Glutamatergic neuron (in vitro differentiated cells): ENCODE measurements at regions not wholly inside any gene's neighbourhood (a gene's known extent, or its start where the extent isn't known, plus 50 kb on each side); places are given as distances from the start of the nearest gene placed in this dataset.
"Not testable (repeated sequence)": the region's sequence is repeated elsewhere in the genome, so short reads cannot be mapped to it uniquely, and the experiment has no call there.

Source experiments
- DNase-seq: peaks from one replicate; pipeline ENCODE4 v3.0.0; 2022
- H3K27ac Mint-ChIP-seq: one replicate; pipeline ENCODE4 v1.8.0; 2020; ENCODE audit warnings: mild to moderate bottlenecking, mixed read lengths, inconsistent platforms; ENCODE audit not compliant: unreplicated experiment
- H3K27me3 Mint-ChIP-seq: one replicate; pipeline ENCODE4 v1.8.0; 2020; ENCODE audit warnings: mild to moderate bottlenecking, moderate library complexity, mixed read lengths, inconsistent platforms; ENCODE audit not compliant: unreplicated experiment
- H3K36me3 Mint-ChIP-seq: one replicate; pipeline ENCODE4 v1.8.0; 2020; ENCODE audit warnings: mild to moderate bottlenecking, mixed read lengths, inconsistent platforms; ENCODE audit not compliant: unreplicated experiment
- H3K4me1 Mint-ChIP-seq: one replicate; pipeline ENCODE4 v1.8.0; 2020; ENCODE audit warnings: mild to moderate bottlenecking, low read depth, mixed read lengths, inconsistent platforms; ENCODE audit not compliant: unreplicated experiment
- H3K4me3 Mint-ChIP-seq: one replicate; pipeline ENCODE4 v1.8.0; 2020; ENCODE audit warnings: mild to moderate bottlenecking, mixed read lengths, inconsistent platforms; ENCODE audit not compliant: unreplicated experiment
- H3K9me3 Mint-ChIP-seq: one replicate; pipeline ENCODE4 v1.8.0; 2020; ENCODE audit warnings: mild to moderate bottlenecking, moderate library complexity, mixed read lengths, inconsistent platforms; ENCODE audit not compliant: unreplicated experiment

DNA sequence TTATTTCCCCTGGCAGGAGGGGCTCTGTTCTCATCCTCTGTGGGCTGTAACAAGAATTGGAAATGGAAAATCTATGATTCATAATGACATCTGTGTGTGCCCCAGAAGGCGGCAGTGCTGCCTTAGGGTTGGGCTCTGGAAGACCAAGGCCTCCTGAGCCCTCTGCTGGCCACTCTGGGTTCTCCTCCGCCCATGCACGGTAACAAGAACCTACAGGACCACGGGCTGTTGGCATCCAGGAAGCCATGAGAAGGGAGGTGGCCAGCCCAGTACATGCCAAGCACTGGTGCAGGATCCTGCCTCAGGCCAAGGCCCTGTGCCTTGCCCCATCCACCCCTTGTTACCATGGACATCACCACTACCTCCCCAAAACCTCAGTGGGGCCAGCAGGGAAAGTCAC lies 454.2 kb downstream of the TP53TG3F start:
- not testable (repeated sequence) for H3K27ac Mint-ChIP-seq, H3K36me3 Mint-ChIP-seq, H3K4me1 Mint-ChIP-seq, H3K4me3 Mint-ChIP-seq, H3K27me3 Mint-ChIP-seq, DNase-seq, H3K9me3 Mint-ChIP-seq

GRCh38 chr16:33920761-33921545 lies 461.5 kb downstream of the TP53TG3F start:
- not testable (repeated sequence) for H3K9me3 Mint-ChIP-seq, DNase-seq, H3K27me3 Mint-ChIP-seq, H3K36me3 Mint-ChIP-seq, H3K4me3 Mint-ChIP-seq, H3K4me1 Mint-ChIP-seq, H3K27ac Mint-ChIP-seq

- H3K36me3 Mint-ChIP-seq, H3K4me1 Mint-ChIP-seq, H3K4me3 Mint-ChIP-seq, DNase-seq, H3K9me3 Mint-ChIP-seq, H3K27me3 Mint-ChIP-seq, H3K27ac Mint-ChIP-seq: not testable (repeated sequence)
These were observed 463.5 kb downstream of the TP53TG3F start for GRCh38 chr16:33922914-33923313.

GRCh38 chr16:33928026-33928425 lies 468.6 kb downstream of the TP53TG3F start:
- H3K4me3 Mint-ChIP-seq, H3K36me3 Mint-ChIP-seq, H3K9me3 Mint-ChIP-seq, H3K27ac Mint-ChIP-seq, H3K4me1 Mint-ChIP-seq, DNase-seq, H3K27me3 Mint-ChIP-seq: not testable (repeated sequence)

DNA sequence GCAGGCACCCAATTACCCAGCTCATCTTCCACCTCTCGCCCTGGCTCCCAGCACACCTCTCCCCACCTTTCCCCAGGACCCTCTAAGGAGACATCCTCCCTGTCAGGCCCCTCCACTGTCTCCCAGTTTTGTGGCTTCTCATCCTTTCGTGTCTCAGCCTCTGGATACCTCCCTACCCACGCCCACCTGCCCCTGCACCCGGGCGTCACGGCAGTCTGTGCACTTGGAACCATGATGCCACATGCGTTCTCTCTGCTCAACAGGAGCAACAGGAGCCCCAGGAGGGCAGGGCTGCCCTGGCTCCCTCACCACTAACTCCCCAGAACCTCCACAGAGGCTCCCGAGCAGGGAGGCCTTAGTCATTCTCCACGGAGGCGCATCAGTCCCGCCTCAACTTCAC lies 472.8 kb downstream of the TP53TG3F start:
- H3K4me1 Mint-ChIP-seq, H3K9me3 Mint-ChIP-seq, H3K4me3 Mint-ChIP-seq, H3K36me3 Mint-ChIP-seq, H3K27me3 Mint-ChIP-seq, H3K27ac Mint-ChIP-seq, DNase-seq: not testable (repeated sequence)

- not testable (repeated sequence) for H3K36me3 Mint-ChIP-seq, H3K27ac Mint-ChIP-seq, H3K4me3 Mint-ChIP-seq, H3K9me3 Mint-ChIP-seq, DNase-seq, H3K4me1 Mint-ChIP-seq, H3K27me3 Mint-ChIP-seq
These were observed 473.6 kb downstream of the TP53TG3F start for GRCh38 chr16:33933039-33933438.

- H3K36me3 Mint-ChIP-seq, H3K4me1 Mint-ChIP-seq, H3K27me3 Mint-ChIP-seq, H3K4me3 Mint-ChIP-seq, DNase-seq, H3K27ac Mint-ChIP-seq, H3K9me3 Mint-ChIP-seq: not testable (repeated sequence)
These were observed 476.4 kb downstream of the TP53TG3F start for GRCh38 chr16:33935766-33936165.

GRCh38 chr16:33938097-33938496 lies 478.7 kb downstream of the TP53TG3F start:
- not testable (repeated sequence) for H3K9me3 Mint-ChIP-seq, DNase-seq, H3K27me3 Mint-ChIP-seq, H3K36me3 Mint-ChIP-seq, H3K27ac Mint-ChIP-seq, H3K4me1 Mint-ChIP-seq, H3K4me3 Mint-ChIP-seq

GRCh38 chr16:33961536-33961935 lies 502.1 kb downstream of the TP53TG3F start:
- H3K9me3 Mint-ChIP-seq, DNase-seq, H3K27me3 Mint-ChIP-seq, H3K4me1 Mint-ChIP-seq, H3K4me3 Mint-ChIP-seq, H3K36me3 Mint-ChIP-seq, H3K27ac Mint-ChIP-seq: not testable (repeated sequence)

DNA sequence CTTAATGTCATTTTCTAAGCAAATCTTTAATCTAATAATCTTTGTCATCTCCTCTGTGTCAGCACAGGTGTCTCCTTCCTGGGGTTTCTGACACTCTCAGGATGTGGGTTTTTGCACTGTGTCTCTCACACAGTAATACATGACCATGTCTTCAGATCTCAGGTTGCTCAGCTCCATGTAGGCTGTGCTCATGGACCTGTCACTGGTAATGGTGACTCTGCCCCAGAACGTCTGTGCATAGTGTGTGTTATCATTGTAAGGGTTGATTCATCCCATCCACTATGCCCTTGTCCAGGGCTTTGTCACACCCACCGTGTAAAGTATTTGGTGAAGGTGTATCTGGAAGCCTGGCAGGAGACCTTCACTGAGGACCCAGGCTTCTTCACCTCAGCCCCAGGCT lies 506.1 kb downstream of the TP53TG3F start:
- H3K27me3 Mint-ChIP-seq = not testable (repeated sequence)

GRCh38 chr16:33966855-33967254 lies 507.4 kb downstream of the TP53TG3F start:
- H3K36me3 Mint-ChIP-seq, H3K4me3 Mint-ChIP-seq, H3K4me1 Mint-ChIP-seq, H3K27me3 Mint-ChIP-seq, DNase-seq, H3K9me3 Mint-ChIP-seq, H3K27ac Mint-ChIP-seq: not testable (repeated sequence)

More for the DNA sequence above, 506.1 kb downstream of the TP53TG3F start:
- not testable (repeated sequence) for H3K36me3 Mint-ChIP-seq, H3K9me3 Mint-ChIP-seq, H3K4me3 Mint-ChIP-seq, H3K4me1 Mint-ChIP-seq, DNase-seq, H3K27ac Mint-ChIP-seq

GRCh38 chr16:33974557-33974956 lies 515.1 kb downstream of the TP53TG3F start:
- DNase-seq, H3K4me1 Mint-ChIP-seq: not testable (repeated sequence)

GRCh38 chr16:33975744-33976143 lies 516.3 kb downstream of the TP53TG3F start:
- H3K9me3 Mint-ChIP-seq, DNase-seq, H3K27me3 Mint-ChIP-seq, H3K27ac Mint-ChIP-seq, H3K36me3 Mint-ChIP-seq, H3K4me3 Mint-ChIP-seq, H3K4me1 Mint-ChIP-seq: not testable (repeated sequence)

More at GRCh38 chr16:33974557-33974956, 515.1 kb downstream of the TP53TG3F start:
- not testable (repeated sequence) for H3K9me3 Mint-ChIP-seq, H3K4me3 Mint-ChIP-seq, H3K36me3 Mint-ChIP-seq, H3K27ac Mint-ChIP-seq, H3K27me3 Mint-ChIP-seq
